GM13976 (cell line): ENCODE measurements at regions not wholly inside any gene's neighbourhood (a gene's known extent, or its start where the extent isn't known, plus 50 kb on each side); places are given as distances from the start of the nearest gene placed in this dataset.

Source experiments
- DNase-seq: peaks from one replicate; pipeline ENCODE4 v3.0.0; 2012; ENCODE audit warnings: low spot score
- CTCF ChIP-seq: IDR thresholded peaks from 2 replicates; pipeline ENCODE4 v1.5.1; 2012; ENCODE audit warnings: borderline replicate concordance, mild to moderate bottlenecking; ENCODE audit not compliant: insufficient read depth; ENCODE audit errors: extremely low read depth, missing control alignments, control extremely low read depth
- in situ Hi-C: fragments of 300-500 bp; cut with MboI; formaldehyde crosslinking; loops from one replicate; pipeline ENCODE4 v1.12.0; 2022; ENCODE audit warnings: low sequenced_read_pairs, mixed read lengths, inconsistent platforms; ENCODE audit not compliant: unreplicated experiment

DNA sequence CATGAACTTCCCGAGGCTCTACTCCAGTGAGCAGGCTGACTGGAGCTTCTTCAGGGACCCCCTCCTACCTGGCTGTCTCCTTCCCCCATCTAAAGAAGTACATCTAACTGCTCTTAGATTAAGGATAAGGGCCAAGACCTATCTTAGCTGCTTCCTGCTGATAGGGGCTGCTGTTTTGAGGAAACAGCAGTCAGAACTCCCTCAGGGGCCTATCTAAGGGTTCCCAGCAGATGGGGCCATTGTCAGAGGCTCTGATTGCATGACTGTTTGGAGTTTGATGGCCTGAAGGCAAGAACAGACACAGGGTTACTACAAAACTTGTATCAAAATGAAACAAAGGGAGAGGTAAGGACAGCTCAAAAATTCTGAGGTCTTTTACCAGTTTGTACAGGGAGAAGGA, 2636.9 kb upstream of the PCDH20 start:
- no peak for DNase-seq
- in situ Hi-C loops, result no loop called here

DNA sequence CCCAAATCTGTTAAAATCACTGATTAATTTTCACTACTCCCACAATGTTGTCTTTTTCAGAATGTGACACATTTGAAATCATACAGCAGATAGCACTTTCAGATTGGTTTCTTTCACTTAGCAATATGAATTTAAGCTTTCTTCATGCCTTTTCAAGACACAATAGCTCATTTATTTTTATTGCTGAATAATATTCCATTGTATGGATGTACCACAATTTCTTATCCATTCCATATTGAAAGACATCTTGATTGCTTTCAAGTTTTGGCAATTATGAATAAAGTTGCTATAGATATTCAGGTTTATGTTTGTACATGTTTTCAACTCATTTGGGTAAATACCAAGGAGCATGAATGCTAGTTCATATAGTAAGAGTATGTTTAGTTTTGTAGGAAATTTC, 2635.6 kb upstream of the PCDH20 start:
- no peak for TF ChIP-seq CTCF
- DNase-seq, result no peak
- in situ Hi-C loops, result no loop called here

More for the DNA sequence above, 2636.9 kb upstream of the PCDH20 start:
- no peak for TF ChIP-seq CTCF

DNA sequence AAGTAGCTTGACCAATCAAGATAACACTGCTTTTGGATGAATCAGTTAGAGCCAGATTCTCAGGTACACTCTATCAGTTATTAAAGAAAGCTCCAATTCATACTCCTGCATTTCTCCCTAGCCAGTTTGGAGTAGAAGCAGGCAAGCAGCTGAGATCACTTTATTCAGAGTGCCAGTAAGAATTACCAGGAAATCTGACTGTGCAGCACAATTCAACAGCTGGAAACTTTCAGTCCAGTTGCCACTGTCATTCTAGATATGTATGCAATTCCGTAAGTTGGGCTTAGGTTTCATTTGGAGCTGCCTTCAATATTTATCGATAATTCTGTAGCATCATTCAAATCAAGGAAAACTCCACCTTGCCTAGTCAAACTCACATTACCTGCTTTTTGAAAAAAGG, 2625.6 kb upstream of the PCDH20 start:
- no peak for DNase-seq
- in situ Hi-C loops, result no loop called here
- TF ChIP-seq CTCF, result no peak

- in situ Hi-C loops, result no loop called here
- no peak for TF ChIP-seq CTCF
- no peak for DNase-seq
These were observed 2618.3 kb upstream of the PCDH20 start for GRCh38 chr13:64033921-64034320.

DNA sequence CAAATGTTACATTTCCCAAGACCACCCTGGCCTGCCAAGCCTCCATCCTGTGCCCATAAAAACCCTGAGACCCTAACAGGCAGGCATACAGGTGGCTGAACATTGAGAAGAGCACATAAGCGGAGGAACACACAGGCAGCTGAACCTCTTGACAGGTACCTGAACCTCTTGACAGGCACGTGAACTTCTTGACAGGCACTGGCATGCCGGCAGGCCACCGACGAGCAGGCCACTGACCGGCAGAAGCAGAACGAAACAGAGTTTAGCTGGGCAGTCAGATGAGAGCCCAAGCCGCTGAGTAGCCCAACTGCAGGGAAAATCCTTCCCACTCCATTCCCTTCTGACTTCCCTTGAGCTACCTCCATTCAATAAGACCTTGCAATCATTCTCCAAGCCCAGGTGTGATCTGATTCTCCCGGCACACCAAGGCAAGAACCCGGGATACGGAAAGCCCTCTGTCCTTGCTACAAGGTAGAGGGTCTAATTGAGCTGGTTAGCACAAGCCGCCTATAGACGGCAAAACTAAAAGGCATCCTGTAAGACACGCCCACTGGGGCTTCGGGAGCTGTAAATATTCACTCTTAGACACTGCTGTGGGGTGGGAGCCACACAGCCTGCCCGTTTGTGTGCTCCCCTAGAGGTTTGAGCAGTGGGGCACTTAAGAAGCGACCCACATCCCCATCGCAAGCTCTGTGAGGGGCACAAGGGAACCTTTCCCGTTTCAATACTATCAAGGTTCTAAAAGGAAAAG, 2613.9 kb upstream of the PCDH20 start:
- DNase-seq, result no peak
- TF ChIP-seq CTCF, result no peak
- in situ Hi-C loops, result no loop called here

DNA sequence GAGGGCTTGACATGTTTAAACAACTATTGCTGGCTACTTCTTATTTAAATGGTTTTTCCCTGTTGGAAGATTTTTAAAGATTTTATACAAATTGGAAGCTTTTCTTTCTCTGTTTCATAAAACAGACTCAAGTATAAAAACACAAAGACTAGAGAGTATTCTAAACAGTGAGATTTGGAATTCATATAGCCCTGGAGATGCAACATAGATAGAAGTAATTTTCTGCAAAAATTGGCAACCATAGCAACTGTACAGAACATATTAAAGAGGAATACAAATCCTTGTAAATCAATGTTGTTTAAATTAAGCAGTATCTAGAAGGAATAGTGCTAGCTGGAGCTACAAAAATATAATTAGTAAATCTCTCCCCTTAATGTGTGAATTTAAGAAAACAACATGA, 2612.9 kb upstream of the PCDH20 start:
- in situ Hi-C loops, result no loop called here
- DNase-seq, result no peak
- TF ChIP-seq CTCF, result no peak

- no peak for TF ChIP-seq CTCF
- in situ Hi-C loops, result no loop called here
- no peak for DNase-seq
These were observed 2604.5 kb upstream of the PCDH20 start for GRCh38 chr13:64020126-64020525.
